ENCODE measurements at regions not wholly inside any gene's neighbourhood (a gene's known extent, or its start where the extent isn't known, plus 50 kb on each side); places are given as distances from the start of the nearest gene placed in this dataset.

- WGBS (ENCODE audit: low lambda C conversion rate, missing lambda C conversion rate) = 76% methylated on average over 8 of the region's 8 CpGs
- TF ChIP-seq EZH2phosphoT487 (IDR thresholded peaks at IDR 0.05; ENCODE audit: low read depth, severe bottlenecking, unreplicated experiment) (no peak), CTCF (IDR thresholded peaks at IDR 0.05; ENCODE audit: poor library complexity) (no peak), EZH2 (IDR thresholded peaks at IDR 0.05; ENCODE audit: borderline replicate concordance) (no peak)
- H3K9me2 ChIP-seq (replicated peaks; ENCODE audit: insufficient read depth) = no peaks in the 10 kb centered on the region
- no peak for DNase-seq (ENCODE audit: low spot score)
- no peaks in the 10 kb centered on the region for H3K9me3 ChIP-seq (ENCODE audit: low read depth)
- H3K27me3 ChIP-seq = no peaks in the 10 kb centered on the region
- no peak overlapping the region for H2AFZ ChIP-seq
- H3K4me1 ChIP-seq (ENCODE audit: insufficient read depth) = no peaks in the 10 kb centered on the region
- H3K4me3 ChIP-seq = no peak overlapping the region
- no peaks in the 10 kb centered on the region for H3K36me3 ChIP-seq (replicated peaks; ENCODE audit: insufficient read depth, low read depth)
- no peak overlapping the region for H3K4me2 ChIP-seq
- H3K79me2 ChIP-seq = no peaks in the 10 kb centered on the region
- no peaks in the 10 kb centered on the region for H4K20me1 ChIP-seq (ENCODE audit: insufficient read depth, poor library complexity, severe bottlenecking)
- no peak overlapping the region for H3K27ac ChIP-seq
Observed at GRCh38 chr16:49010396-49010795, 271.2 kb downstream of the CBLN1 start.

GRCh38 chr16:49009204-49009603 is 272.4 kb downstream of the CBLN1 start:
- DNase-seq (ENCODE audit: low spot score) = no peak
- no peak for TF ChIP-seq EZH2 (IDR thresholded peaks at IDR 0.05; ENCODE audit: borderline replicate concordance)
- no peak for TF ChIP-seq EZH2phosphoT487 (IDR thresholded peaks at IDR 0.05; ENCODE audit: low read depth, severe bottlenecking, unreplicated experiment)
- TF ChIP-seq CTCF (IDR thresholded peaks at IDR 0.05; ENCODE audit: poor library complexity) = no peak
- Histone ChIP-seq H2AFZ (no peak overlapping the region), H3K4me1 (ENCODE audit: insufficient read depth) (no peaks in the 10 kb centered on the region), H3K4me2 (no peak overlapping the region), H3K27ac (no peak overlapping the region), H3K4me3 (no peak overlapping the region), H3K9me3 (ENCODE audit: low read depth) (no peaks in the 10 kb centered on the region), H3K27me3 (no peaks in the 10 kb centered on the region), H3K36me3 (replicated peaks; ENCODE audit: insufficient read depth, low read depth) (no peaks in the 10 kb centered on the region), H4K20me1 (ENCODE audit: insufficient read depth, poor library complexity, severe bottlenecking) (no peaks in the 10 kb centered on the region), H3K9me2 (replicated peaks; ENCODE audit: insufficient read depth) (no peaks in the 10 kb centered on the region), H3K79me2 (no peaks in the 10 kb centered on the region)
- 89% methylated on average over 1 of the region's 1 CpG for WGBS (ENCODE audit: low lambda C conversion rate, missing lambda C conversion rate)

GRCh38 chr16:49003992-49004391 is 277.6 kb downstream of the CBLN1 start:
- WGBS (ENCODE audit: low lambda C conversion rate, missing lambda C conversion rate) = 68% methylated on average over 4 of the region's 4 CpGs
- no peak overlapping the region for H3K27ac ChIP-seq

More at GRCh38 chr16:49003992-49004391, 277.6 kb downstream of the CBLN1 start:
- DNase-seq (ENCODE audit: low spot score) = no peak
- Histone ChIP-seq H3K4me1 (ENCODE audit: insufficient read depth) (peaks cover 8% of the 10 kb centered on the region), H2AFZ (no peak overlapping the region), H3K4me2 (no peak overlapping the region), H3K9me2 (replicated peaks; ENCODE audit: insufficient read depth) (no peaks in the 10 kb centered on the region), H3K36me3 (replicated peaks; ENCODE audit: insufficient read depth, low read depth) (no peaks in the 10 kb centered on the region), H3K9me3 (ENCODE audit: low read depth) (no peaks in the 10 kb centered on the region), H3K79me2 (no peaks in the 10 kb centered on the region), H3K4me3 (no peak overlapping the region), H3K27me3 (no peaks in the 10 kb centered on the region), H4K20me1 (ENCODE audit: insufficient read depth, poor library complexity, severe bottlenecking) (no peaks in the 10 kb centered on the region)
- TF ChIP-seq CTCF (IDR thresholded peaks at IDR 0.05; ENCODE audit: poor library complexity) (no peak), EZH2 (IDR thresholded peaks at IDR 0.05; ENCODE audit: borderline replicate concordance) (no peak), EZH2phosphoT487 (IDR thresholded peaks at IDR 0.05; ENCODE audit: low read depth, severe bottlenecking, unreplicated experiment) (no peak)

Measured in hepatocyte (in vitro differentiated cells).